Gastrocnemius medialis (tissue), 4 donors: ENCODE measurements at regions not wholly inside any gene's neighbourhood (a gene's known extent, or its start where the extent isn't known, plus 50 kb on each side); places are given as distances from the start of the nearest gene placed in this dataset.

Experiments used
- ATAC-seq, 2 donors: fragments of 150-250 bp; one replicate each; pipeline ENCODE4 v1.9.1; 2016
- DNase-seq, 2 donors: peaks; one replicate each; pipeline ENCODE4 v3.0.0-alpha.2; 2019
- H3K27ac ChIP-seq, 4 donors: fragments of 200-600 bp; sonication (generic); 1 replicate in 1 of 4; 2 replicates in 3 of 4; pipeline ENCODE4 v1.5.1; 2016 to 2018; ENCODE audit warnings: mild to moderate bottlenecking in 2 of 4, moderate library complexity in 1 of 4
- H3K27me3 ChIP-seq, 3 donors: fragments of 200-600 bp; sonication (generic) in 2 of 3; 1 replicate in 1 of 3; 2 replicates in 2 of 3; pipeline versions ENCODE4 v1.5.1 to v1.6.0; 2016 to 2019; ENCODE audit warnings: mild to moderate bottlenecking in 1 of 3, moderate library complexity in 1 of 3
- H3K36me3 ChIP-seq, 2 donors: fragments of 200-600 bp; sonication (generic) in 1 of 2; one replicate each; pipeline ENCODE4 v1.5.1; 2017 to 2018
- H3K4me1 ChIP-seq, 2 donors: fragments of 200-600 bp; sonication (generic) in 1 of 2; one replicate each; pipeline ENCODE4 v1.5.1; 2016 to 2017; ENCODE audit warnings: mild to moderate bottlenecking in 2 of 2
- H3K4me3 ChIP-seq, 4 donors: fragments of 200-600 bp; sonication (generic) in 3 of 4; 1 replicate in 1 of 4; 2 replicates in 3 of 4; pipeline ENCODE4 v1.5.1; 2016 to 2019; ENCODE audit warnings: mild to moderate bottlenecking in 2 of 4
- H3K9me3 ChIP-seq, 3 donors: fragments of 200-600 bp; sonication (generic) in 2 of 3; 1 replicate in 1 of 3; 2 replicates in 2 of 3; pipeline ENCODE4 v1.5.1; 2016 to 2019
- CTCF ChIP-seq, 5 experiments: fragments of 450-650 bp in 3 of 5; fragments of 200-600 bp in 2 of 5; sonication (generic) in 2 of 5; IDR thresholded peaks in 4 of 5; conservative IDR thresholded peaks in 1 of 5; 1 replicate in 4 of 5; 2 replicates in 1 of 5; pipeline ENCODE4 v1.5.1; 2016 to 2019; ENCODE audit warnings: antibody characterized with exemption in 5 of 5, mild to moderate bottlenecking in 3 of 5, moderate library complexity in 3 of 5
- POLR2A ChIP-seq, 2 donors: fragments of 450-650 bp; IDR thresholded peaks; one replicate each; pipeline ENCODE4 v1.6.1; 2017; ENCODE audit warnings: antibody characterized with exemption in 2 of 2, mild to moderate bottlenecking in 2 of 2, moderate library complexity in 2 of 2
- in situ Hi-C, 4 donors: fragments of 200-750 bp; cut with MboI; loops; one replicate each; pipeline versions ENCODE4 v1.15.0 to v1.8.0; 2017; ENCODE audit warnings: low sequenced_read_pairs in 4 of 4
- intact Hi-C: fragments of 100-400 bp; cut with DNase I; formaldehyde crosslinking; loops from one replicate; pipeline ENCODE4 v1.15.1; 2023; ENCODE audit warnings: low total_unique reads

- no peak overlapping the region for H3K4me3 ChIP-seq
- no peak for DNase-seq
- in situ Hi-C loops: no loop called here
- H3K4me1 ChIP-seq: no peaks in the 10 kb centered on the region
- no peaks in the 10 kb centered on the region for H3K27me3 ChIP-seq
- H3K9me3 ChIP-seq: no peaks in the 10 kb centered on the region
- H3K27ac ChIP-seq: no peak overlapping the region
- intact Hi-C loops: no loop called here
- no peak for ATAC-seq
- H3K36me3 ChIP-seq: no peaks in the 10 kb centered on the region
- TF ChIP-seq POLR2A (IDR thresholded peaks at IDR 0.05) (no peak), CTCF (IDR thresholded peaks at IDR 0.05 in 4 of 5, conservative IDR thresholded peaks at IDR 0.05 in 1 of 5) (no peak)
These were observed 286.4 kb downstream of the NXPE2 start for GRCh38 chr11:114964676-114965214.

GRCh38 chr11:114970927-114971645 is 292.8 kb downstream of the NXPE2 start:
- H3K27ac ChIP-seq: no peak overlapping the region
- no peaks in the 10 kb centered on the region for H3K4me1 ChIP-seq
- H3K27me3 ChIP-seq: no peaks in the 10 kb centered on the region
- intact Hi-C loops: no loop called here
- H3K4me3 ChIP-seq: no peak overlapping the region
- H3K36me3 ChIP-seq: no peaks in the 10 kb centered on the region
- TF ChIP-seq POLR2A (IDR thresholded peaks at IDR 0.05) (no peak), CTCF (IDR thresholded peaks at IDR 0.05 in 4 of 5, conservative IDR thresholded peaks at IDR 0.05 in 1 of 5) (no peak)
- ATAC-seq (no peak), DNase-seq (no peak)
- no peaks in the 10 kb centered on the region for H3K9me3 ChIP-seq
- in situ Hi-C loops: no loop called here

- intact Hi-C loops: no loop called here
These were observed 293.8 kb downstream of the NXPE2 start for GRCh38 chr11:114972105-114972504.

GRCh38 chr11:114977651-114978050 is 299.3 kb downstream of the NXPE2 start:
- Histone ChIP-seq H3K4me1 (no peaks in the 10 kb centered on the region), H3K4me3 (no peak overlapping the region), H3K27ac (no peak overlapping the region), H3K27me3 (no peaks in the 10 kb centered on the region), H3K9me3 (no peaks in the 10 kb centered on the region), H3K36me3 (no peaks in the 10 kb centered on the region)
- DNase-seq (no peak), ATAC-seq (no peak)
- in situ Hi-C loops (no loop called here), intact Hi-C loops (no loop called here)
- TF ChIP-seq POLR2A (IDR thresholded peaks at IDR 0.05): no peak
- no peak for TF ChIP-seq CTCF (IDR thresholded peaks at IDR 0.05 in 4 of 5, conservative IDR thresholded peaks at IDR 0.05 in 1 of 5)

More at GRCh38 chr11:114972105-114972504, 293.8 kb downstream of the NXPE2 start:
- DNase-seq: no peak
- ATAC-seq: no peak
- H3K27ac ChIP-seq: no peak overlapping the region
- H3K4me1 ChIP-seq: no peaks in the 10 kb centered on the region
- no peaks in the 10 kb centered on the region for H3K36me3 ChIP-seq
- no peak for TF ChIP-seq CTCF (IDR thresholded peaks at IDR 0.05 in 4 of 5, conservative IDR thresholded peaks at IDR 0.05 in 1 of 5)
- no peak for TF ChIP-seq POLR2A (IDR thresholded peaks at IDR 0.05)
- no peaks in the 10 kb centered on the region for H3K9me3 ChIP-seq
- in situ Hi-C loops: no loop called here
- H3K27me3 ChIP-seq: no peaks in the 10 kb centered on the region
- H3K4me3 ChIP-seq: no peak overlapping the region
